Choroid plexus epithelial cell (primary cell): ENCODE measurements at regions not wholly inside any gene's neighbourhood (a gene's known extent, or its start where the extent isn't known, plus 50 kb on each side); places are given as distances from the start of the nearest gene placed in this dataset.

Experiments used
- DNase-seq: peaks from one replicate; pipeline ENCODE4 v3.0.0-alpha.2; 2010; ENCODE audit warnings: low read depth
- H3K4me3 ChIP-seq: 2 replicates; pipeline ENCODE4 v1.5.1; 2011; ENCODE audit warnings: low read depth, mild to moderate bottlenecking, control low read depth, low read length, moderate library complexity
- CTCF ChIP-seq: conservative IDR thresholded peaks from 2 replicates; pipeline ENCODE4 v1.5.1; 2011; ENCODE audit warnings: low read depth, mild to moderate bottlenecking, control low read depth, inconsistent platforms, low read length, moderate library complexity

GRCh38 chr2:200750323-200750910 lies 61.3 kb upstream of the BZW1 start:
- H3K4me3 ChIP-seq: no peak overlapping the region
- TF ChIP-seq CTCF: no peak
- no peak for DNase-seq

- no peak for TF ChIP-seq CTCF
- no peak for DNase-seq
- H3K4me3 ChIP-seq: no peak overlapping the region
Observed at GRCh38 chr2:200751786-200752185, 59.9 kb upstream of the BZW1 start.

GRCh38 chr2:200752332-200752731 lies 59.4 kb upstream of the BZW1 start:
- TF ChIP-seq CTCF: no peak
- no peak for DNase-seq

GRCh38 chr2:200752835-200753234 lies 58.9 kb upstream of the BZW1 start:
- no peak overlapping the region for H3K4me3 ChIP-seq
- DNase-seq: no peak
- TF ChIP-seq CTCF: no peak

More at GRCh38 chr2:200752332-200752731, 59.4 kb upstream of the BZW1 start:
- no peak overlapping the region for H3K4me3 ChIP-seq

- no peak overlapping the region for H3K4me3 ChIP-seq
- TF ChIP-seq CTCF: no peak
- peak; percentile 87 for DNase-seq
Observed at GRCh38 chr2:200756618-200757321, 54.9 kb upstream of the BZW1 start.

GRCh38 chr2:200757399-200757798 lies 54.3 kb upstream of the BZW1 start:
- no peak for TF ChIP-seq CTCF
- H3K4me3 ChIP-seq: no peak overlapping the region
- no peak for DNase-seq

GRCh38 chr2:200758341-200758740 lies 53.4 kb upstream of the BZW1 start:
- no peak for TF ChIP-seq CTCF
- no peak for DNase-seq

More at GRCh38 chr2:200758341-200758740, 53.4 kb upstream of the BZW1 start:
- H3K4me3 ChIP-seq: no peak overlapping the region
